ENCODE measurements at regions not wholly inside any gene's neighbourhood (a gene's known extent, or its start where the extent isn't known, plus 50 kb on each side); places are given as distances from the start of the nearest gene placed in this dataset.

- Mint-ChIP-seq H3K4me1 (no peaks in the 10 kb centered on the region), H3K4me3 (no peak overlapping the region), H3K36me3 (ENCODE audit: low read depth) (no peaks in the 10 kb centered on the region), H3K27me3 (peaks cover 7% of the 10 kb centered on the region), H3K27ac (no peak overlapping the region)
- ATAC-seq = no peak
- DNase-seq = no peak
- peaks cover 3% of the 10 kb centered on the region for H3K9me3 ChIP-seq (ENCODE audit: control insufficient read depth, low read length, poor library complexity, severe bottlenecking)
These were observed 303.4 kb upstream of the N4BP1 start for GRCh38 chr16:48913384-48913783.

GRCh38 chr16:48912360-48912759 lies 302.4 kb upstream of the N4BP1 start:
- ATAC-seq (no peak), DNase-seq (no peak)
- Mint-ChIP-seq H3K27ac (no peak overlapping the region), H3K27me3 (peaks cover 7% of the 10 kb centered on the region), H3K36me3 (ENCODE audit: low read depth) (no peaks in the 10 kb centered on the region), H3K4me1 (no peaks in the 10 kb centered on the region), H3K4me3 (no peak overlapping the region)
- peaks cover 3% of the 10 kb centered on the region for H3K9me3 ChIP-seq (ENCODE audit: control insufficient read depth, low read length, poor library complexity, severe bottlenecking)

GRCh38 chr16:48911700-48912099 lies 301.7 kb upstream of the N4BP1 start:
- no peak overlapping the region for H3K27ac Mint-ChIP-seq
- no peak overlapping the region for H3K4me3 Mint-ChIP-seq
- H3K27me3 Mint-ChIP-seq = peaks cover 7% of the 10 kb centered on the region

GRCh38 chr16:48910214-48910613 lies 300.2 kb upstream of the N4BP1 start:
- H3K27ac Mint-ChIP-seq = no peak overlapping the region
- H3K4me3 Mint-ChIP-seq = no peak overlapping the region
- H3K27me3 Mint-ChIP-seq = peaks cover 7% of the 10 kb centered on the region
- no peaks in the 10 kb centered on the region for H3K4me1 Mint-ChIP-seq
- H3K36me3 Mint-ChIP-seq (ENCODE audit: low read depth) = no peaks in the 10 kb centered on the region
- H3K9me3 ChIP-seq (ENCODE audit: control insufficient read depth, low read length, poor library complexity, severe bottlenecking) = peaks cover 3% of the 10 kb centered on the region
- ATAC-seq (no peak), DNase-seq (no peak)

More at GRCh38 chr16:48911700-48912099, 301.7 kb upstream of the N4BP1 start:
- Mint-ChIP-seq H3K36me3 (ENCODE audit: low read depth) (no peaks in the 10 kb centered on the region), H3K4me1 (no peaks in the 10 kb centered on the region)
- ATAC-seq (no peak), DNase-seq (no peak)
- peaks cover 3% of the 10 kb centered on the region for H3K9me3 ChIP-seq (ENCODE audit: control insufficient read depth, low read length, poor library complexity, severe bottlenecking)

GRCh38 chr16:48909231-48909630 lies 299.3 kb upstream of the N4BP1 start:
- no peak overlapping the region for H3K27ac Mint-ChIP-seq
- H3K4me3 Mint-ChIP-seq = no peak overlapping the region
- DNase-seq = no peak
- H3K9me3 ChIP-seq (ENCODE audit: control insufficient read depth, low read length, poor library complexity, severe bottlenecking) = peaks cover 3% of the 10 kb centered on the region
- no peaks in the 10 kb centered on the region for H3K4me1 Mint-ChIP-seq
- H3K36me3 Mint-ChIP-seq (ENCODE audit: low read depth) = no peaks in the 10 kb centered on the region
- peaks cover 7% of the 10 kb centered on the region for H3K27me3 Mint-ChIP-seq
- no peak for ATAC-seq

- no peak overlapping the region for H3K4me3 Mint-ChIP-seq
These were observed 298.1 kb upstream of the N4BP1 start for GRCh38 chr16:48907906-48908634.

GRCh38 chr16:48905632-48906505 lies 295.9 kb upstream of the N4BP1 start:
- no peak overlapping the region for H3K27ac Mint-ChIP-seq

More at GRCh38 chr16:48907906-48908634, 298.1 kb upstream of the N4BP1 start:
- Mint-ChIP-seq H3K27ac (no peak overlapping the region), H3K27me3 (peaks cover 7% of the 10 kb centered on the region), H3K36me3 (ENCODE audit: low read depth) (no peaks in the 10 kb centered on the region), H3K4me1 (no peaks in the 10 kb centered on the region)
- ATAC-seq (no peak), DNase-seq (no peak)
- peaks cover 3% of the 10 kb centered on the region for H3K9me3 ChIP-seq (ENCODE audit: control insufficient read depth, low read length, poor library complexity, severe bottlenecking)

GRCh38 chr16:48904333-48904732 lies 294.4 kb upstream of the N4BP1 start:
- H3K27ac Mint-ChIP-seq = no peak overlapping the region
- peaks cover under 1% of the 10 kb centered on the region for H3K9me3 ChIP-seq (ENCODE audit: control insufficient read depth, low read length, poor library complexity, severe bottlenecking)
- DNase-seq (no peak), ATAC-seq (no peak)
- no peak overlapping the region for H3K4me3 Mint-ChIP-seq
- H3K4me1 Mint-ChIP-seq = no peaks in the 10 kb centered on the region
- H3K27me3 Mint-ChIP-seq = peaks cover 7% of the 10 kb centered on the region
- no peaks in the 10 kb centered on the region for H3K36me3 Mint-ChIP-seq (ENCODE audit: low read depth)

More at GRCh38 chr16:48905632-48906505, 295.9 kb upstream of the N4BP1 start:
- no peak overlapping the region for H3K4me3 Mint-ChIP-seq
- no peak for DNase-seq
- H3K4me1 Mint-ChIP-seq = no peaks in the 10 kb centered on the region
- H3K9me3 ChIP-seq (ENCODE audit: control insufficient read depth, low read length, poor library complexity, severe bottlenecking) = peaks cover 3% of the 10 kb centered on the region
- no peak for ATAC-seq
- no peaks in the 10 kb centered on the region for H3K36me3 Mint-ChIP-seq (ENCODE audit: low read depth)
- H3K27me3 Mint-ChIP-seq = peaks cover 7% of the 10 kb centered on the region

GRCh38 chr16:48903039-48903438 lies 293.1 kb upstream of the N4BP1 start:
- DNase-seq (no peak), ATAC-seq (no peak)
- Mint-ChIP-seq H3K4me1 (no peaks in the 10 kb centered on the region), H3K4me3 (no peak overlapping the region), H3K27ac (no peak overlapping the region), H3K27me3 (peaks cover 7% of the 10 kb centered on the region), H3K36me3 (ENCODE audit: low read depth) (no peaks in the 10 kb centered on the region)
- no peaks in the 10 kb centered on the region for H3K9me3 ChIP-seq (ENCODE audit: control insufficient read depth, low read length, poor library complexity, severe bottlenecking)

- Mint-ChIP-seq H3K4me3 (no peak overlapping the region), H3K27ac (no peak overlapping the region), H3K36me3 (ENCODE audit: low read depth) (no peaks in the 10 kb centered on the region), H3K27me3 (peaks cover 7% of the 10 kb centered on the region), H3K4me1 (no peaks in the 10 kb centered on the region)
- ATAC-seq (no peak), DNase-seq (no peak)
- H3K9me3 ChIP-seq (ENCODE audit: control insufficient read depth, low read length, poor library complexity, severe bottlenecking) = no peaks in the 10 kb centered on the region
These were observed 291.9 kb upstream of the N4BP1 start for GRCh38 chr16:48901712-48902374.

- ATAC-seq = no peak
- DNase-seq = no peak
- Mint-ChIP-seq H3K27ac (no peak overlapping the region), H3K27me3 (peaks cover 7% of the 10 kb centered on the region), H3K36me3 (ENCODE audit: low read depth) (no peaks in the 10 kb centered on the region), H3K4me3 (no peak overlapping the region), H3K4me1 (no peaks in the 10 kb centered on the region)
- no peaks in the 10 kb centered on the region for H3K9me3 ChIP-seq (ENCODE audit: control insufficient read depth, low read length, poor library complexity, severe bottlenecking)
These were observed 289.5 kb upstream of the N4BP1 start for GRCh38 chr16:48899500-48899899.

- DNase-seq (no peak), ATAC-seq (no peak)
- H3K4me1 Mint-ChIP-seq = no peaks in the 10 kb centered on the region
- no peak overlapping the region for H3K27ac Mint-ChIP-seq
- H3K9me3 ChIP-seq (ENCODE audit: control insufficient read depth, low read length, poor library complexity, severe bottlenecking) = no peaks in the 10 kb centered on the region
- peaks cover 7% of the 10 kb centered on the region for H3K27me3 Mint-ChIP-seq
- no peak overlapping the region for H3K4me3 Mint-ChIP-seq
- no peaks in the 10 kb centered on the region for H3K36me3 Mint-ChIP-seq (ENCODE audit: low read depth)
These were observed 287.8 kb upstream of the N4BP1 start for GRCh38 chr16:48897698-48898205.

- Mint-ChIP-seq H3K27ac (no peak overlapping the region), H3K27me3 (no peaks in the 10 kb centered on the region), H3K4me3 (no peak overlapping the region), H3K36me3 (ENCODE audit: low read depth) (no peaks in the 10 kb centered on the region), H3K4me1 (no peaks in the 10 kb centered on the region)
- no peaks in the 10 kb centered on the region for H3K9me3 ChIP-seq (ENCODE audit: control insufficient read depth, low read length, poor library complexity, severe bottlenecking)
- ATAC-seq (no peak), DNase-seq (no peak)
These were observed 285.2 kb upstream of the N4BP1 start for GRCh38 chr16:48895142-48895541.
